Cardiac fibroblast (primary cell): ENCODE measurements at regions not wholly inside any gene's neighbourhood (a gene's known extent, or its start where the extent isn't known, plus 50 kb on each side); places are given as distances from the start of the nearest gene placed in this dataset.

Source experiments
- DNase-seq, 2 donors: peaks; one replicate each; pipeline versions ENCODE4 v3.0.0 to v3.0.0-alpha.2; 2010; ENCODE audit warnings: low read depth in 2 of 2
- H3K4me3 ChIP-seq, 2 donors: replicated peaks in 1 of 2; 1 replicate in 1 of 2; 2 replicates in 1 of 2; pipeline ENCODE4 v1.5.1; 2011; ENCODE audit warnings: low read depth in 2 of 2, low read length in 2 of 2, mild to moderate bottlenecking in 2 of 2, moderate library complexity in 1 of 2
- CTCF ChIP-seq: IDR thresholded peaks from one replicate; pipeline ENCODE4 v1.5.1; 2011; ENCODE audit warnings: low read depth, mild to moderate bottlenecking, low read length, inconsistent platforms

GRCh38 chr5:96501991-96502646 is 69.1 kb upstream of the PCSK1 start:
- TF ChIP-seq CTCF, result no peak
- no peak overlapping the region for H3K4me3 ChIP-seq
- no peak for DNase-seq

- no peak overlapping the region for H3K4me3 ChIP-seq
- TF ChIP-seq CTCF, result no peak
- DNase-seq, result no peak
These were observed 70.6 kb upstream of the PCSK1 start for GRCh38 chr5:96503501-96504236.

DNA sequence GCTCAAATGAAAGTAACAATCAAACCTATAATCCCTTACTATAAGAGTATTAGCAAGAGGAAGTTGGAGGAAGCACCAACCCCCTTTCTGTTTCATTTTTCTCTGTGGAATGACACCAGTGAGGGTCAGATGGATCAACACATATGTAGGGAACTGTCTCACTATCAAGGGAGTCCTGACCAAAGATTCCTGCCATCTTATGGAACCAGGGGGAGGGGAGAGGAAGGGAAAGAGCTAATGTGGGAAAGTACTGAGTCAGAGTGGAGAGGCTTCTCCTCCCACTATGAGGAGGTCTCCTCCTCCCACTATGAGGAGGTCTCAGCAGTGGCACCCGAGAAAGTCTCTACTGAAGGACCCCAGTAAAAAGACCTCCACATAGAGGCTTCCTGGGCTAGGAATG is 73.3 kb upstream of the PCSK1 start:
- no peak for TF ChIP-seq CTCF
- no peak for DNase-seq
- H3K4me3 ChIP-seq, result no peak overlapping the region

DNA sequence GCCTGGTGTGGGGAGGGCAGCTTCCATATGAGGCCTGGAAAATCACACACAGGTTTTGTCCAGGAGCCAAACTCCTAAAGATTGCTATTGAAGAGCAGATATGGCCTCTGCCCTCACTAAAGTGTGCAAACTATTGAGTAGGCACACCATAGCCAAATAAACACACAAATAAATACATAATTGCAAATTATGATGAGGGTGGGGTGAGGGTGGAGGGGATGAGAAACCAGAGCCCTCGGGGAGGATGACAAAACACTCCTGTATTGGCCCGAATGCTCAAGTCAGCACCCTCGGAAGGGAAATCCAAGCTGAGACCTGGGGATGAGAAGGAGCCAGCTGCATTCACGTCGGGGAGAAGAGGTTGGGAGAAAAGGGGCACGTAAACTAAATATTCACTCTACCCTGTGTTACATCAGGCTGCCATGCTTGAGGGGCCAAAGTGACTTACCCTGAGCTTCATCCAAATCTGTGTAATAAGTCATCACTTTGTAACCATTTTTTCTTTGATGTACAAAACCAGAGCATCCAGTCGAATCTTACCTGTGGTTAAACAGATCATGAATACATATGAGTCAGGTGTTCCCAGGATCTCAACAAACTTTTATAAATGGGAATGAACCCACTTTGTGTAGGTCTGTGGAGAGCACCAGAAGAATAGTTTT is 73.9 kb upstream of the PCSK1 start:
- DNase-seq, result no peak
- no peak overlapping the region for H3K4me3 ChIP-seq
- TF ChIP-seq CTCF, result no peak

- no peak for TF ChIP-seq CTCF
- DNase-seq, result peak; percentile 37 to 73
- H3K4me3 ChIP-seq, result no peak overlapping the region
These were observed 76.3 kb upstream of the PCSK1 start for GRCh38 chr5:96509316-96509715.

GRCh38 chr5:96509721-96510350 is 76.8 kb upstream of the PCSK1 start:
- no peak for TF ChIP-seq CTCF
- no peak overlapping the region for H3K4me3 ChIP-seq
- DNase-seq, result peak; percentile 90 to 96
